SK-N-SH (cell line): ENCODE measurements at regions not wholly inside any gene's neighbourhood (a gene's known extent, or its start where the extent isn't known, plus 50 kb on each side); places are given as distances from the start of the nearest gene placed in this dataset.

Source experiments
- CTCF ChIA-PET: fragments of 300-600, 350-600 bp; formaldehyde crosslinking; extraction: SDS; loops from one replicate; lab custom pipeline; 2021; lab: Yijun Ruan, JAX
- POLR2A ChIA-PET: fragments of 350-600 bp; sonication (Branson Sonifier 250); formaldehyde crosslinking; extraction: SDS; loops from one replicate; lab custom pipeline; 2020; ENCODE audit warnings: antibody characterized with exemption, inconsistent platforms; lab: Yijun Ruan, JAX
- DNase-seq: peaks from one replicate; pipeline ENCODE4 v3.0.0; 2012
- H2AFZ ChIP-seq: fragments of 200-600 bp; sonication (generic); 2 replicates; pipeline ENCODE4 v1.8.1; 2016; ENCODE audit warnings: antibody characterized with exemption, mild to moderate bottlenecking, low read depth
- H3F3A ChIP-seq: fragments of 200-600 bp; sonication (generic); replicated peaks from 2 replicates; pipeline ENCODE3; 2016; ENCODE audit warnings: antibody characterized with exemption, mild to moderate bottlenecking; ENCODE audit not compliant: insufficient read depth
- H3K27ac ChIP-seq, 2 experiments: fragments of 200-500 bp in 1 of 2; fragments of 200-600 bp in 1 of 2; sonication (Bioruptor generic) in 1 of 2; sonication (generic), shearing (Covaris generic) in 1 of 2; 2 replicates each; pipeline versions ENCODE4 v1.5.1 to v1.6.1; 2014 to 2016; ENCODE audit warnings: low read depth in 2 of 2, inconsistent platforms in 1 of 2, low read length in 1 of 2, mild to moderate bottlenecking in 1 of 2, mixed read lengths in 1 of 2
- H3K27me3 ChIP-seq: fragments of 200-600 bp; sonication (generic), shearing (Covaris generic); 2 replicates; pipeline ENCODE4 v1.6.1; 2016; ENCODE audit warnings: mixed run types; ENCODE audit not compliant: insufficient read depth
- H3K36me3 ChIP-seq, 2 experiments: fragments of 200-500 bp in 1 of 2; fragments of 200-600 bp in 1 of 2; sonication (Bioruptor generic) in 1 of 2; sonication (generic) in 1 of 2; replicated peaks in 1 of 2; 2 replicates each; pipeline versions ENCODE3 to v1.5.1; 2014 to 2016; ENCODE audit warnings: low read length in 1 of 2, mild to moderate bottlenecking in 1 of 2; ENCODE audit not compliant: insufficient read depth in 2 of 2, control insufficient read depth in 1 of 2
- H3K4me1 ChIP-seq, 2 experiments: fragments of 200-500 bp in 1 of 2; fragments of 200-600 bp in 1 of 2; sonication (Bioruptor generic) in 1 of 2; sonication (generic), shearing (Covaris generic) in 1 of 2; 2 replicates each; pipeline versions ENCODE4 v1.5.1 to v1.6.1; 2014 to 2016; ENCODE audit warnings: low read depth in 1 of 2, low read length in 1 of 2, mixed run types in 1 of 2; ENCODE audit not compliant: insufficient read depth in 2 of 2, control insufficient read depth in 1 of 2
- H3K4me2 ChIP-seq: fragments of 200-600 bp; sonication (generic), shearing (Covaris generic); 2 replicates; pipeline ENCODE4 v1.6.1; 2017; ENCODE audit warnings: mixed run types
- H3K4me3 ChIP-seq, 2 experiments: fragments of 200-500 bp in 1 of 2; fragments of 200-600 bp in 1 of 2; sonication (Bioruptor generic) in 1 of 2; sonication (generic), shearing (Covaris generic) in 1 of 2; 2 replicates each; pipeline versions ENCODE4 v1.5.1 to v1.8.1; 2014 to 2016; ENCODE audit warnings: low read depth in 2 of 2, inconsistent platforms in 1 of 2, low read length in 1 of 2, mild to moderate bottlenecking in 1 of 2, mixed read lengths in 1 of 2, moderate library complexity in 1 of 2
- H3K79me2 ChIP-seq: fragments of 200-600 bp; sonication (generic); 2 replicates; pipeline ENCODE4 v1.8.1; 2017; ENCODE audit warnings: mild to moderate bottlenecking; ENCODE audit not compliant: insufficient read depth
- H3K9ac ChIP-seq: fragments of 200-600 bp; sonication (generic); 2 replicates; pipeline ENCODE4 v1.6.1; 2017; ENCODE audit warnings: mixed run types
- H3K9me2 ChIP-seq: fragments of 200-600 bp; sonication (generic); 2 replicates; pipeline ENCODE4 v1.6.1; 2017; ENCODE audit warnings: mixed run types
- H3K9me3 ChIP-seq: fragments of 200-600 bp; sonication (generic); 2 replicates; pipeline ENCODE4 v1.6.1; 2017; ENCODE audit warnings: mixed run types, mild to moderate bottlenecking, moderate library complexity
- H4K20me1 ChIP-seq: fragments of 200-600 bp; sonication (generic); 2 replicates; pipeline ENCODE4 v1.6.1; 2017; ENCODE audit warnings: mild to moderate bottlenecking, mixed run types; ENCODE audit not compliant: insufficient read depth
- CHD2 ChIP-seq: fragments of 150-350 bp; IDR thresholded peaks from 2 replicates; pipeline ENCODE4 v1.6.1; 2018; ENCODE audit warnings: low read length; ENCODE audit not compliant: partially characterized antibody
- CTCF ChIP-seq: fragments of 200-600 bp; sonication (generic); IDR thresholded peaks from 2 replicates; pipeline ENCODE4 v1.6.1; 2017; ENCODE audit warnings: antibody characterized with exemption, mild to moderate bottlenecking, moderate library complexity
- ELF1 ChIP-seq: IDR thresholded peaks from 2 replicates; pipeline ENCODE4 v1.4.0; 2012
- EP300 ChIP-seq, 2 experiments: IDR thresholded peaks; 2 replicates each; pipeline versions ENCODE4 v1.4.0 to v1.6.1; 2012; ENCODE audit warnings: borderline replicate concordance in 1 of 2, low read depth in 1 of 2, low read length in 1 of 2
- FOXJ3 ChIP-seq: sonication (generic); formaldehyde crosslinking; IDR thresholded peaks from 2 replicates; pipeline ENCODE4 v1.5.1; 2020; ENCODE audit warnings: mild to moderate bottlenecking, missing genetic modification reagents
- IRF3 ChIP-seq: fragments of 150-350 bp; IDR thresholded peaks from 2 replicates; pipeline ENCODE4 v1.6.1; 2016; ENCODE audit warnings: mild to moderate bottlenecking, low read depth, low read length
- MAX ChIP-seq: IDR thresholded peaks from 2 replicates; pipeline ENCODE4 v1.4.0; 2012; ENCODE audit warnings: low read depth
- MXI1 ChIP-seq: IDR thresholded peaks from 2 replicates; pipeline ENCODE4 v1.6.1; 2012; ENCODE audit warnings: mild to moderate bottlenecking, low read depth, low read length, improper control_type of control experiment
- NFIC ChIP-seq: IDR thresholded peaks from 2 replicates; pipeline ENCODE4 v1.4.0; 2012; ENCODE audit warnings: borderline replicate concordance
- POLR2AphosphoS5 ChIP-seq: IDR thresholded peaks from 2 replicates; pipeline ENCODE4 v1.6.1; 2012; ENCODE audit warnings: low read depth, low read length
- RAD21 ChIP-seq: IDR thresholded peaks from 2 replicates; pipeline ENCODE4 v1.6.1; 2012; ENCODE audit warnings: mild to moderate bottlenecking, low read length
- RCOR1 ChIP-seq: fragments of 150-350 bp; IDR thresholded peaks from 2 replicates; pipeline ENCODE4 v1.6.1; 2017; ENCODE audit warnings: antibody characterized with exemption, low read length
- SMC3 ChIP-seq: IDR thresholded peaks from 2 replicates; pipeline ENCODE4 v1.6.1; 2012; ENCODE audit warnings: low read depth, low read length, improper control_type of control experiment
- TAF1 ChIP-seq: IDR thresholded peaks from 2 replicates; pipeline ENCODE4 v1.6.1; 2012; ENCODE audit warnings: low read depth, mild to moderate bottlenecking, low read length, moderate library complexity, borderline replicate concordance
- TEAD4 ChIP-seq: IDR thresholded peaks from 2 replicates; pipeline ENCODE4 v1.4.0; 2012; ENCODE audit warnings: mild to moderate bottlenecking, borderline replicate concordance; ENCODE audit not compliant: insufficient read depth
- ZBTB33 ChIP-seq: IDR thresholded peaks from 2 replicates; pipeline ENCODE4 v1.4.0; 2012; ENCODE audit warnings: low read depth, borderline replicate concordance
- WGBS: methylation state at CpG from one replicate; pipeline ENCODE4 v1.1.6; 2017; ENCODE audit warnings: low lambda C conversion rate; 5-methylcytosine and 5-hydroxymethylcytosine counted together

GRCh38 chr6:109305028-109305427, 77.2 kb downstream of the CD164 start (continued):
- no peak for TF ChIP-seq TEAD4

GRCh38 chr6:109304284-109305015, 77.8 kb downstream of the CD164 start:
- no peaks in the 10 kb centered on the region for H3K9me2 ChIP-seq
- no peak overlapping the region for H3K4me2 ChIP-seq
- 45% methylated on average over 3 of the region's 3 CpGs for WGBS
- H3K79me2 ChIP-seq: no peaks in the 10 kb centered on the region
- CTCF ChIA-PET: interaction anchor here (1.1 to 2.3 kb wide), 2 partner anchors 13 to 117 kb away, joined by 3 to 7 read pairs; no protein-coding TSS in a partner anchor
- H3K9ac ChIP-seq: no peak overlapping the region
- H3K4me1 ChIP-seq: peaks cover 0 to 11% of the 10 kb centered on the region in 2 experiments; a peak in 1 of 4 replicates
- no peaks in the 10 kb centered on the region for H3K27me3 ChIP-seq
- POLR2A ChIA-PET: no interaction called here
- H3K4me3 ChIP-seq: no peak overlapping the region
- H2AFZ ChIP-seq: no peak overlapping the region
- no peak for DNase-seq
- no peaks in the 10 kb centered on the region for H3K36me3 ChIP-seq
- H4K20me1 ChIP-seq: no peaks in the 10 kb centered on the region
- H3K27ac ChIP-seq: no peak overlapping the region
- H3K9me3 ChIP-seq: no peaks in the 10 kb centered on the region
- TF ChIP-seq CHD2 (no peak), TAF1 (no peak), MAX (no peak), FOXJ3 (CRISPR knock-in tag) (no peak), EP300 (IDR thresholded peaks at IDR 0.05; ENCODE audit: borderline replicate concordance in 1 of 2, low read depth in 1 of 2, low read length in 1 of 2) (no peak), RCOR1 (no peak)
- no peaks in the 10 kb centered on the region for H3F3A ChIP-seq

GRCh38 chr6:109303640-109304283, 78.5 kb downstream of the CD164 start:
- no peaks in the 10 kb centered on the region for H3K36me3 ChIP-seq
- CTCF ChIA-PET: interaction anchor here (2.3 kb wide), 1 partner anchor 14 kb away, joined by 7 read pairs; no protein-coding TSS in a partner anchor
- peaks cover 0 to 18% of the 10 kb centered on the region in 2 experiments; a peak in 1 of 4 replicates for H3K4me1 ChIP-seq
- no peak overlapping the region for H2AFZ ChIP-seq
- no peaks in the 10 kb centered on the region for H3F3A ChIP-seq
- H3K9me3 ChIP-seq: no peaks in the 10 kb centered on the region
- no peak for TF ChIP-seq SMC3
- no peak for TF ChIP-seq CTCF
- no peak for TF ChIP-seq FOXJ3 (CRISPR knock-in tag)
- no peak for TF ChIP-seq MXI1
- no peak for TF ChIP-seq ELF1
- TF ChIP-seq ZBTB33: no peak
- no peak for TF ChIP-seq POLR2AphosphoS5
- TF ChIP-seq IRF3: no peak
- no peak for TF ChIP-seq TEAD4
- no peak for TF ChIP-seq NFIC
- no peak for TF ChIP-seq RAD21
- no peak for TF ChIP-seq TAF1
- TF ChIP-seq, all 33 proteins: peak for 0
- Histone ChIP-seq H3K27me3 (no peaks in the 10 kb centered on the region), H4K20me1 (no peaks in the 10 kb centered on the region), H3K79me2 (no peaks in the 10 kb centered on the region), H3K9ac (no peak overlapping the region), H3K4me3 (no peak overlapping the region), H3K9me2 (no peaks in the 10 kb centered on the region), H3K4me2 (no peak overlapping the region), H3K27ac (no peak overlapping the region)
- POLR2A ChIA-PET: no interaction called here
- DNase-seq: no peak
- WGBS: 67% methylated on average over 6 of the region's 6 CpGs
